HG02678 (cell line): ENCODE measurements at regions not wholly inside any gene's neighbourhood (a gene's known extent, or its start where the extent isn't known, plus 50 kb on each side); places are given as distances from the start of the nearest gene placed in this dataset.
A peak's percentile ranks its signal among the peaks of the same experiment; 100 is the strongest.

Experiments used
- ATAC-seq: cut with Tn5 transposase; IDR thresholded peaks from one replicate; pipeline ENCODE4 v1.9.1; 2021; ENCODE audit warnings: mild to moderate bottlenecking, moderate library complexity; ENCODE audit not compliant: unreplicated experiment

GRCh38 chr14:54301359-54301758 lies 95.4 kb upstream of the CDKN3 start:
- ATAC-seq: no peak

DNA sequence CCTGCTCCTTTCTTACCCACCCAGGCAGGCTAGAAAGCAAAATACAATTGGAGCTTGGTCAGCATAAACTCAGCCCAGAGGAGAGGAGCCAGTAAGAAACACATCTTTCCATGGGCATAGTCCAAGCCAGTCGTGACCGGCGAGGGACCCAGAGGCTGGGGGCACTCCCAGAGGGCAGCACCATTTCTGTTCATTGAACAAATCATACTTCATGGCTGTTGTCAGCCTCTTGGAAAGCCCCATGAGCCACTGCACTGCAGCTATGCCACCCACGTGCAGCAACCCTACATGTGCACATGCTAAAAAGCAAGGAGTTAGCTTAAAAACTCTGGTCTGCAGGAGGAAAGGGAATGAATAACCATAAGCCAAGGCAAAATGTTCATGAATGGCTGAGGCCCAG lies 90.0 kb upstream of the CDKN3 start:
- no peak for ATAC-seq

DNA sequence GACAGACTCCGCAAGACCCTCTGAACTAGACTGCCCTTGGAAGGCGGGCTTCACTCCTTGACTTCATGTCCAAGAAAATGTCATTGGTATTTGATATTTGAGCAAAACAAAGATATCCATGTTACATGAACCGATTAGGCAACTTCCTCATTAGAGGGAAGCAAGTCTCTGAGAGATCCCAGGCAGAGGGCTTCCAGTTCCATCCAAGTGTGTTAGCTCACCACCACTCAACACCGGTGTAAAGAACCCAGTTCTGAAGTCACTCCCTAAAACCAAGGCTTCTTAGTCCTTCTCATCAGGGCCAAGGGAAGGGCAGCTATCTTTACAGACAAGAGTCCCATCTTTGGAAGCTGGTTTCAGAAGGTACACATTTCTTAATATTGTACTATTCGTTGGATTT lies 87.2 kb upstream of the CDKN3 start:
- no peak for ATAC-seq

DNA sequence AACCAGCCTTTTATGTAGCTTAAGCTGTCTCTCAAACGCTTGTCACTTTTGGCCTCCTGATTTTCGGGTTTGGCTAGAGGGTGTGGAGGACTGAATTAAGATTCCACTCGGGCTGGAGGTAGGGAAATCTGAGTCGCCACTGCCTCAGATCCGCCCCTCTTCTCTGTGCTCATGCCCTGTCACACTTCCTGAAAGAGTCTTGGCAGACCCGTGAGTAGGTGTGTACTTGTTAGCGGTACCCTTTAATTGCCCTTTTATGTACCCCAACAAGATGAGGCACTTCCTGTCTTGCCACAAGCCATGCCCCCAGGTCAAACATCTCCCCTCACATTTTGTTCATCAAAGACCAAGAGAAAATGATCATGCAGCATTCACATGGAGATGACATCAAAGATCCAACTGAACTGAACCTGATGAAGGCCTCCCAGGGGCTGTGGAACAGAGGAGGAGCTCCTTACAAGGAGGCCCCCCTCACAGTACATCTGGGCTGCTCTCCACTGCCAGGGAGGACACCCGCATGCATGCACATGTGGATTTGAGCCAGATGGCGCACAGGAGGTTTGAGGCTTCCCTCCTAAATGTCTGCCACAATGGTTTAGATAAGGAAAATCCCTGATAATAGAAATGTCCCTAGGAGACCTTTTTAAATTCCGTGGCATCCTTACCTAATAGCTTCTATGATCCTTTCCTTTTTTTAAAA lies 86.5 kb upstream of the CDKN3 start:
- ATAC-seq: no peak

- ATAC-seq: no peak
Measured at GRCh38 chr14:54310851-54311228, 86.0 kb upstream of the CDKN3 start.

DNA sequence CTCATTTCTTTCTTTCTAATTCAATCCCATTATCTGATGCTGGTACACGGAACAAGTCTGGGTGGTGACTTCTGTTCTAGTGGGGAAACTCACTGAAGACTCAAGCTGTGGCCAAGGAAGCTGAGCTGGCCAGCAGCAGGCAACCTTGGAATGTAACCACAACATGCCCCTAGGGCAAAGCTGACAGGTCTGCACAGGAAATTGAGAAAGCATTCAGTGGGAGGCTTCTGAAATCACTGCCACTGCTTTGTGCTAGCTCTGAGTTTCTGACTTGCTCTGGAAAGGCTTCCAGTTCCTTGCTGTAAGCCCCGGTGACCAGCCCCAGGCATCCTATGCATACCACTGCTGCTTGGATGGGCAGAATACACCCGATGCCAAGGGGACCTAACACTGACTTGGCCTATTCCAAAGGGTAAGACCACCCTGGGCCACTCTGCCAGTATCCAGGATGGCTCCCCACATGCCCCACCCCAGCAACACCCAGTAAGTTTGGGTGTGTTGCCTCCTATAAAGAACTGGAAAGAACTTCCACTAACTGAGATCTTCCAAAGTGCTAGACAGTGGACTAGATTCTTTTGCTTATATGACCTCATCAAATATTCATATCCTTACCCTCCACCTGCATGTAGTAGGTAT lies 84.5 kb upstream of the CDKN3 start:
- no peak for ATAC-seq

DNA sequence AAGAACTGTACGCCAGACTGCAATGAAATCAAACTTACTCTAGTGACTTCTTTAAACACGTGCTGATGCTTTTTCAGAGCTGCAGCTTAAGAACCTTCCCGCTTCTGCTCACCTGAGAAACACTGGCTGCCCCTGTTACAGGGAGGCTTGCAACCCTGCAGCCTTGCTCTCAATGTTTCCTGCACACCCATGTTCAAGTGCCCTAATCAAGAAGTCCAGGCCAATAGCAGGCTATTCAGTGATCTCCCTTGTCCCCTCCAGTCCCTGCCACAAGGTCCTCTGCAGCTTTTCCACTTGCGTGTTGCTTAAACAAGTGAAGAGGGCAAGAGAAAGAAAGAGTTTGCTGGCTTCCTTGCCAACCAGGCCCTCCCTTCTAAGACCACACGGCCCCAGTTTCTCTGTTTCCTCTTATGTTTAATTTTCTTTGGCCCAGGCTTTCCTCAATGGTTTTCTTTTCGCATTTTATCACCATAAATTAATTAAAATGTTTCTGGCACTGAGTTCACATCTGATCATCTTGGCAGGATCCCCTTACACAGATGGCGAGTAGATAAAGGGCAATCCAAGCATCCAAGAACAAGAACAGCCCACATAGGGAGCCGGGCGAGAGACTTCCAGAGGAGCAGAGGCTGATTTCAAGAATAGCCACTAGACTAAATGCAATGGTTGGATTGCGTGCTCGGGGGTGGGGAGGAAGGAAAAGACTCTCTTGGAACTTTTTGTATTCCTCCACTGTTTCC lies 82.3 kb upstream of the CDKN3 start:
- no peak for ATAC-seq

DNA sequence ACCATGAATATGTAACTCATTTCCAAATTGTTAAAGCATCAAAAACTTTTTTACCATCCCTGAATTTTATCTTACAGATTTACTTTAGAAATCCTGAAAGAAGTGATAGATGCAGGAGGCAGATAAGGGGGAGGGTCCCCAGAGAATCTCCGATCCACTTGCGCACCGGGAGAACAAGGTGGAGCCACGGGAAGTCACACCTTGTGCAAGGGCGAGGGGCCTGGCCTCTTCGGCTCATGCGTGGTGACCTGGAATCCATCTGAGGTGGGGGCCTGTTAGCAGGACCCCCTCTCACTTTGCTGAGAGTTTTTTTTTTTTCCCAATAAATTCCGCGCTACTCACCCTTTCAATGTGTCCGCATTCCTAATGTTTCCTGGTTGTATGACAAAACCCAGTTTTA lies 80.2 kb upstream of the CDKN3 start:
- ATAC-seq: no peak

GRCh38 chr14:54317391-54317790 lies 79.4 kb upstream of the CDKN3 start:
- no peak for ATAC-seq

DNA sequence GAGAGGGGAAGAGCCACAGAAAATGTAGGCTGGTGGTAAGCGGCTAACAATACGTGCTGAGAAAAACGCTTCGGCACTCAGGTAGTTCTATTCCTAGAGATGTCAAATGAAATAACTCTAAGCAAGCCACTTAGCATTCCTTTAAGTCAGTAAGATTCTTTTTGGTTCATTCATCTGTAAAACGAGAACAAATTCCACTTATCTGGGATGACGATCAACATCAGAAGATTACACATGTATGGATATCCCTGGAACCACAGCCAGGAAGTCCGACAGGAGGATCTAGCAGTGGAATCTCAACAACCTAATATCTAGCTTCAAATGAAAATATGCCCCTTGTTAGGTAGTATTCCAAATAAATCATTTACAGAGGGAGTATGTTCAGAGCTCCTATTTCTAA lies 74.6 kb upstream of the CDKN3 start:
- no peak for ATAC-seq

- no peak for ATAC-seq
Measured at GRCh38 chr14:54322701-54323337, 74.0 kb upstream of the CDKN3 start.

DNA sequence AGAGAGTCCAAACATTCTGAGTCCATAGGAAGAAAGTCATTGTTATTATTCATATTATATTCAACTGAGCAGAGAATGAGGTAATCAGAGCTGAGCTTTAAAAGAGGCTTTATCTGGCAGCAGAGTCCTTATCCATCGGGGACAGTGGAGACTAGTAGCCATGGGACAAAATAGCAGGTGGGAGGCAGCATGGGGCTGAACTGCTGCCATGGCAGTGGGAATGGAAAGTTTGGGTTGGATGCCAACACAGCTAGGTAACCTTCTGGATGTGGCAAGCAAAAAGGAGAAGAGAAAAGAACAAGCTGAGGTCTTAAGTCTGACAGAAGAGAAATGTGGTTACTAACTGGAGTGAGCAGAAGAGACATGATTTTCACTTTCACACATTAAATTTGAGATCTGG lies 71.0 kb upstream of the CDKN3 start:
- ATAC-seq: no peak

DNA sequence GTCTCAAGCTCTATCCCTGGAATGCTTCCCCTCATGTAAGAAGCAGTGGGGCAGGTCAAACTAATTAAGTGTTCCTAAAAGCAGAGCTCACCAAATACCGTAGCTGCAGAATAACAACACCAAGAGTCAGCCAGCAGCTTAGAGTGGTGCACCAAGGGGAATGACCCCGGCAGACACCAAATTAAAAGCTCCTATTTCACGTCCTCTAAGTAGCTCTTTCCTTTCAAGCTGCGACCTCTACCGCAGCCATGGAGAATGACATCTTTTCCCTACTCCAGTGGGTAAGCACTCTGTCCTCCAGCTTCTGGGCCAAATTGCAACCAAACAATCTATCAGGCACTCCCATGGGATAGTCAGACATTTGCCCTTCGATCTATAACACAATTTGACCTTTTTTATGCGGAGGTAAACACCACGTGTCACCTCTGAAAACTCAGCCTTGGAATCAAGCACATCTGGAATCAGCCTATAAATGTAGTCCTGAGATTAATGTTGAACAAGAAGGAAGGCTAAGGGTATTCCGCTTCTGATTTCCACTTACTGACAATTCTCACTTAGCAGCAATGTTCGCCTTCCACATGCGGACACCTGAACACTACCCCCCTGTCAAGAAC lies 67.6 kb upstream of the CDKN3 start:
- ATAC-seq: peak; percentile 66

GRCh38 chr14:54330876-54331275 lies 65.9 kb upstream of the CDKN3 start:
- no peak for ATAC-seq

DNA sequence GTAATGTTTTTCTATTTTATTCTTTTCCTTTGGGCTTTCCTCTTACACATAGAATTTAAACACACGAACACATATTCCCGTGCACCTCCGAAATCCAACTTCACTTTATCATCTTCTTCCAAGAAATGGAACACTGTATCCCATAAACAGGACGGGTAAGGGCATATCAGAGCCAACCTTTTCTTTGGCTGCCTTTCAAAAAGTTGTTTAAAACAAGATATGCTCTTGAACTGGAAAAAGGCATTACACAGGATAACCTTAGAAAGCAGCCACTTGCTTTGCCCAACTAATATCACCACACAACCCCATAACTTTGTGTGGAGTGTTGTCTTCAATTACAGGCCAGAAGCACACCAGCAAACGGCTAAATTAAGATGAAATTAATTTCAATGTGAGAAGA lies 65.3 kb upstream of the CDKN3 start:
- ATAC-seq: no peak

DNA sequence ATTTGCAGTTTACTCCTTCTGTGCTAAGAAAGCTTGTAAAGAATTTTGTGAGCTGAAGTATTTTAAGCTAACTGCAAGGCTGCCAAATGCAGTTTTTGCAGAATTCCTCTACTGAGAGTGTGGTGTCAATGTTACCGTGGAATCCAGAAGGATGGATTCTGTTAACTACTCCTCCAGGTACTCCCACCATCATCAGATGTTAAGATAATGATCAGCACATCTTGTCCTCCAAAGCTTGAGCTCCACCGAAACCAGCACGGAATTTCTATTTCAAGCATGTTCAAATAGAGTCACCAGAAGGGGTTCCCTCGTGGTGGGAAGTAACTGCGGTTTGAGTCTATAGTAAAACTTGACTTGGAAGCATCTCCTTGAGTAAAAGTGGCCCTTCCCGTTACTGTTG lies 64.3 kb upstream of the CDKN3 start:
- ATAC-seq: no peak

GRCh38 chr14:54333511-54333910 lies 63.3 kb upstream of the CDKN3 start:
- no peak for ATAC-seq

DNA sequence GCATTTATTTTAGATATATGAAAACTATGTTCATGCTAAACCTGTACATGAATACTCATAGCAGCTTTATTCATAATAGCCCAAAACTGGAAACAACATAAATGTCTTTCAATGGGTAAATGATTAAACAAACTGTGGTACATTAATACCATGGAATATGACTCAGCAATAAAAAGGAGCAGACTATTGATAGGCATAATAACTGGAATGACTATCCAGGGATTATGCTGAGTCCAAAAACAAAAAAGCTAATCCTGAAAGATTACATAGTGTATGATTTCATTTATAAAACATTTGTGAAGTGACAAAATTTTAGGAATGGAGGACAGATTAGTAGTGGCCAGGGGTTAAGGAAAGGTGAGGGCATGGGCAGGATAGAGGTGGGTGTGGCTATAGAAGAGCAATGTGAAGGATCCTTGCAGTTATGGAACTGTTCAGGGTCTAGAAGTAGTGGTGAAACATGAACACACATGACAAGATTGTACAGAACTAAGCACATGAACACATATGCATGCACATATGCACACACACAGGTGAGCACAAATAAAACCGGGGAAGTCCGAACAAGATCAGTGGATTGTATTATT lies 61.1 kb upstream of the CDKN3 start:
- ATAC-seq: no peak

DNA sequence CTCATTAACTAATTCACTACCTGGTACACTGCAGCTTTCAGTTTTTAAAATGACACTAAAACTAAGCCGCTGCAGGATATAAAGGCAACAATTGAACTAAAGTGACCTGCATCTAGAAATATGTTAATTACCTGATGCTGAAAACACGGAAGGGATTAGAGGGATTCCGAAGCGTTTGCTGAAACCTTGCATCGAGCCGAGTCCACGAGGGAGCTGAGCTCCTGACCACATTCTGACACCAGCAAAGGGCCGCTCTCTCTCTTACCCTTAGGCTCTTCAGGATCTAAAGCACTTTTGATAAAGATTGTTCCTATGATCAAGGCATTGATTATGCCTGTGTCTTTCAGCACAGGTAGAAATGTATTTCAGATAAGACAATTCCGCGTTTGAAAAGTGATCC lies 59.5 kb upstream of the CDKN3 start:
- no peak for ATAC-seq

- no peak for ATAC-seq
Measured at GRCh38 chr14:54338696-54339317, 58.0 kb upstream of the CDKN3 start.

DNA sequence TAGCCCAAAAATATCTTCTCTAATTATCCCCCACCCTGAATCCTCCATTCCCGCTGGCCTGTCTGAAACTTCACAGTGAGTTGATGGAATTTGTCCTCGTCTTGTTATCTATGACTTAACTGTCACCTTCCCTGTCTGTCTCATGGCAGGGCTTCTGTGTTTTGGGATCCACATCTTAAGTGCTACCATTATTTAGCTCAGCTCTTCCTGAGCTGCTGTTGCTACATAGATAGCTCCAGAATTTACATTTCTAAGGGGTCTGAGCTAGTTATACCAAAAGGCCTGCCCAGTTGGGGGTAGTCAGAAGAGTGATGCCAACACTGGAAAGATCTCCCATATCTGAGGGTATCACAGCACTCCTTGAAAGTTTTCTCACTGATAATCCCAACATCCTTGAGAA lies 57.0 kb upstream of the CDKN3 start:
- ATAC-seq: no peak
